ENCODE measurements at regions not wholly inside any gene's neighbourhood (a gene's known extent, or its start where the extent isn't known, plus 50 kb on each side); places are given as distances from the start of the nearest gene placed in this dataset.

- WGBS, 5 donors = 57 to 76% (median 58%) methylated on average over 2 of the region's 2 CpGs
- H3K27me3 ChIP-seq (replicated peaks in 1 of 7) = no peaks in the 10 kb centered on the region
- H3K4me1 ChIP-seq = no peaks in the 10 kb centered on the region
- H3K9me3 ChIP-seq = peaks cover 0 to 17% (median 0%) of the 10 kb centered on the region in 8 donors
- TF ChIP-seq, protein P1, sequence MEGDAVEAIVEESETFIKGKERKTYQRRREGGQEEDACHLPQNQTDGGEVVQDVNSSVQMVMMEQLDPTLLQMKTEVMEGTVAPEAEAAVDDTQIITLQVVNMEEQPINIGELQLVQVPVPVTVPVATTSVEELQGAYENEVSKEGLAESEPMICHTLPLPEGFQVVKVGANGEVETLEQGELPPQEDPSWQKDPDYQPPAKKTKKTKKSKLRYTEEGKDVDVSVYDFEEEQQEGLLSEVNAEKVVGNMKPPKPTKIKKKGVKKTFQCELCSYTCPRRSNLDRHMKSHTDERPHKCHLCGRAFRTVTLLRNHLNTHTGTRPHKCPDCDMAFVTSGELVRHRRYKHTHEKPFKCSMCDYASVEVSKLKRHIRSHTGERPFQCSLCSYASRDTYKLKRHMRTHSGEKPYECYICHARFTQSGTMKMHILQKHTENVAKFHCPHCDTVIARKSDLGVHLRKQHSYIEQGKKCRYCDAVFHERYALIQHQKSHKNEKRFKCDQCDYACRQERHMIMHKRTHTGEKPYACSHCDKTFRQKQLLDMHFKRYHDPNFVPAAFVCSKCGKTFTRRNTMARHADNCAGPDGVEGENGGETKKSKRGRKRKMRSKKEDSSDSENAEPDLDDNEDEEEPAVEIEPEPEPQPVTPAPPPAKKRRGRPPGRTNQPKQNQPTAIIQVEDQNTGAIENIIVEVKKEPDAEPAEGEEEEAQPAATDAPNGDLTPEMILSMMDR (IDR thresholded peaks at IDR 0.05 in 8 of 11, conservative IDR thresholded peaks at IDR 0.05 in 3 of 11) = no peak
- TF ChIP-seq POLR2AphosphoS5 (IDR thresholded peaks at IDR 0.05) (no peak), POLR2A (IDR thresholded peaks at IDR 0.05) (no peak)
- intact Hi-C loops (cut with DNase I; ENCODE audit: low total_unique reads) = no loop called here
- no peak for DNase-seq
- no peak overlapping the region for H3K27ac ChIP-seq
- no peaks in the 10 kb centered on the region for H3K36me3 ChIP-seq
- no peak overlapping the region for H3K4me3 ChIP-seq
These were observed 437.6 kb downstream of the KIF4B start for GRCh38 chr5:155451106-155451505.

DNA sequence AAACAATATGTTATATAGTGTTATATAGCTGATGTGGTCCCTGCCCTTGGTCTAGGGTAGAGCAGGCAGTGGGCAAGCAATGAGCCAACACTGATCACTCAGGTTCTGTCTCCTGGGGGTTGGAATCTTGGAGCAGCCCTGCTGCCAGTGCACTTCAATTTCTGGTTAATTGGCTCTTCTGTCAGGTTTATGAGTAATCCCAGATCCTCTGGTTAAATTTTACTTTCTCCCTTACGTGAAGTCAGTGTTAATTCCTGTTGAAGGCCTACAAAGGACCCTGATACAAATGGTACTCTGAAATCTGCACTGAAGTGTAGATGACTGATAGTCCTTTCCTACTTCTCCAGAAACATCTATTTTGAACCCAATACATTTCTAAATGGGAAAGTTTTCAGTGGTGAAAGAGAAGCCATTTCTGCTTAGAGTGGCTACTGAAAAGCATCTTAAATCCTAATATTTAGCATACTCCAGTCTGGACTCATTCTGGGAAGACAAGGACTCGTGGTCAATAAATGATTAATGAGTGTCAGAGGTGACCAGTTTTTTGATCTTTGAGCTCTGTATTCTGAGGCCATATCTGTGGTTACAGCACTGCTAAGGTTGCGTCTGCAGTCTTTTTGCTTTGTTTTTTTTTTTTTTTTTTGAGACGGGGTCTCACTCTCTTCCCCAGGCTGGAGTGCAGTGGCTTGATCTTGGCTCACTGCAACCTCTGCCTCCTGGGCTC is 442.4 kb downstream of the KIF4B start:
- Histone ChIP-seq H3K4me3 (no peak overlapping the region), H3K27me3 (replicated peaks in 1 of 7) (no peaks in the 10 kb centered on the region), H3K36me3 (no peaks in the 10 kb centered on the region), H3K9me3 (no peaks in the 10 kb centered on the region), H3K27ac (no peak overlapping the region), H3K4me1 (no peaks in the 10 kb centered on the region)
- intact Hi-C loops (cut with DNase I; ENCODE audit: low total_unique reads) = no loop called here
- DNase-seq = no peak
- 69 to 77% (median 74%) methylated on average over 4 of the region's 4 CpGs for WGBS, 5 donors
- TF ChIP-seq, protein P1 (IDR thresholded peaks at IDR 0.05 in 8 of 11, conservative IDR thresholded peaks at IDR 0.05 in 3 of 11) = no peak
- TF ChIP-seq POLR2A (IDR thresholded peaks at IDR 0.05) (no peak), POLR2AphosphoS5 (IDR thresholded peaks at IDR 0.05) (no peak)

DNA sequence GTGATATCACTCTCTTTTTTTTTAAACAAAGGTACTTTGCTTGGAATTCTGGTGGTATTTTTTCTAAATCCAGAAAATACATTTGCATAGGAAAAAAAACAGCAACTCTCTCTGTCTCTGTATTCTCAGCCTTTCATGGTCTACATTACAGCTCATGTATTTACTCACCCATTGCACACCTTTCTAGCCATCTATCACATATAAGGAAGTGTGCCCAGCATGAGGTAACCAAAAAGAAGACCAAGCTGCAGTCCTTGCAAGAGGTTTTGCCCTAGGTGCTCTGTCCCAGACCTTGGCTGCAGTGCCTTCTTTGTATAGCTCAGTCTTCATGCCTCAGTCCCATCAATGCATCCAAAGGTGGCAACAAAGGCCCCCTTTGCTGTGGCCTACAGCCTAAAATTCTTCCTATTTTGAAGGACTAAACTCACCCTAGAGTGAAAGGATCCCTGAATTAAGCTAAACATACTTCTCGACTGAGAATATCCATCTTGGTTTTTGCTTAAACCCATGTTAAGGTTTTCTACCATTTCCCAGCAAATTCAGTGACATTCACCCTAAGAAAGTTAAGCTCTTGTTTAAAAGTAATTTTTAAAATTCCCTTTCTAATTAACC is 446.4 kb downstream of the KIF4B start:
- TF ChIP-seq POLR2A (IDR thresholded peaks at IDR 0.05) (no peak), POLR2AphosphoS5 (IDR thresholded peaks at IDR 0.05) (no peak)
- TF ChIP-seq, protein P1 (IDR thresholded peaks at IDR 0.05 in 8 of 11, conservative IDR thresholded peaks at IDR 0.05 in 3 of 11) = no peak
- intact Hi-C loops (cut with DNase I; ENCODE audit: low total_unique reads) = no loop called here
- Histone ChIP-seq H3K36me3 (no peaks in the 10 kb centered on the region), H3K9me3 (peaks cover 0 to 5% (median 0%) of the 10 kb centered on the region in 8 donors), H3K27me3 (replicated peaks in 1 of 7) (no peaks in the 10 kb centered on the region), H3K4me3 (no peak overlapping the region), H3K27ac (no peak overlapping the region), H3K4me1 (no peaks in the 10 kb centered on the region)
- 78 to 95% (median 85%) methylated on average over 1 of the region's 1 CpG for WGBS, 5 donors
- DNase-seq = no peak

GRCh38 chr5:155460501-155460931 is 447.0 kb downstream of the KIF4B start:
- Histone ChIP-seq H3K27me3 (replicated peaks in 1 of 7) (no peaks in the 10 kb centered on the region), H3K4me1 (no peaks in the 10 kb centered on the region), H3K27ac (no peak overlapping the region), H3K9me3 (peaks cover 0 to 5% (median 0%) of the 10 kb centered on the region in 8 donors), H3K36me3 (no peaks in the 10 kb centered on the region), H3K4me3 (no peak overlapping the region)
- WGBS, 5 donors = 49 to 65% (median 55%) methylated on average over 2 of the region's 2 CpGs
- no peak for DNase-seq
- intact Hi-C loops (cut with DNase I; ENCODE audit: low total_unique reads) = no loop called here
- TF ChIP-seq, protein P1 (IDR thresholded peaks at IDR 0.05 in 8 of 11, conservative IDR thresholded peaks at IDR 0.05 in 3 of 11) = no peak
- TF ChIP-seq POLR2AphosphoS5 (IDR thresholded peaks at IDR 0.05) = no peak
- TF ChIP-seq POLR2A (IDR thresholded peaks at IDR 0.05) = no peak

All from spleen (tissue), 11 donors.